ENCODE measurements at regions not wholly inside any gene's neighbourhood (a gene's known extent, or its start where the extent isn't known, plus 50 kb on each side); places are given as distances from the start of the nearest gene placed in this dataset.

DNA sequence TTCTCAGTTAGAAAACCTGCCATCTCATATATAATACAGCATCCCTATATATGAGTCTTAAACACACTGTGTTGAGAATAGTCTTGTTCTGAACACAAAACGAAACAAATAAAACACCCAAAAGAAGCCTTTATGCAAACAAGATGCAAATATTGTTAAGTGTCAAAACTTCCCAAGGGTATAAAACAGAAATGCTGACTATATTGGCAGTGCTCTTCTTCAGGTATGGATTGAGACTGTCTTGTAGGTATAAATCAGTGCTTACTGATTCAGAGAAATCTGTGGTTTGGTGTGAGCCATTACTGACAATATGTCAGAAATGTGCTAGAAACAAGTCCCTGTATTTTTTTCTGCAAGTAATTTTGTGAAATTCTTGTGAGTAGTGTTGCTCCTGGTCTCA lies 82.8 kb upstream of the CTSO start:
- TF ChIP-seq CTCF (IDR thresholded peaks at IDR 0.05 in 4 of 5, conservative IDR thresholded peaks at IDR 0.05 in 1 of 5) (no peak), POLR2A (IDR thresholded peaks at IDR 0.05) (no peak)

Measured in gastrocnemius medialis (tissue), 4 donors.